ENCODE measurements at regions not wholly inside any gene's neighbourhood (a gene's known extent, or its start where the extent isn't known, plus 50 kb on each side); places are given as distances from the start of the nearest gene placed in this dataset.

GRCh38 chr20:41714030-41714429 lies 95.9 kb upstream of the CHD6 start:
- TF ChIP-seq FOSL1 (IDR thresholded peaks at IDR 0.05; ENCODE audit: low read depth) (no peak), ZBTB33 (IDR thresholded peaks at IDR 0.05; ENCODE audit: extremely low read depth, insufficient replicate concordance, low read length) (no peak), EZH2phosphoT487 (IDR thresholded peaks at IDR 0.05; ENCODE audit: borderline replicate concordance) (no peak), SRF (IDR thresholded peaks at IDR 0.05; ENCODE audit: low read depth) (no peak), POLR2A (IDR thresholded peaks at IDR 0.05; ENCODE audit: borderline replicate concordance, extremely low read depth, insufficient read depth, insufficient read length) (no peak), CEBPB (IDR thresholded peaks at IDR 0.05; ENCODE audit: low read depth) (no peak), SIN3A (IDR thresholded peaks at IDR 0.05; ENCODE audit: low read depth) (no peak), EZH2 (IDR thresholded peaks at IDR 0.05) (no peak), RAD21 (IDR thresholded peaks at IDR 0.05; ENCODE audit: low read depth) (no peak), MAX (IDR thresholded peaks at IDR 0.05) (no peak), POLR2AphosphoS5 (IDR thresholded peaks at IDR 0.05; ENCODE audit: low read depth, low read length) (no peak), CBX3 (IDR thresholded peaks at IDR 0.05; ENCODE audit: low read depth) (no peak), YY1 (IDR thresholded peaks at IDR 0.05; ENCODE audit: extremely low read depth, insufficient replicate concordance, low read depth, low read length) (no peak), REST (IDR thresholded peaks at IDR 0.05; ENCODE audit: low read depth) (no peak), SP1 (IDR thresholded peaks at IDR 0.05; ENCODE audit: low read depth) (no peak), ZFX (IDR thresholded peaks at IDR 0.05) (no peak), ZNF274 (IDR thresholded peaks at IDR 0.05; ENCODE audit: low read depth, low read length) (no peak), JUND (IDR thresholded peaks at IDR 0.05) (no peak), ELF1 (IDR thresholded peaks at IDR 0.05; ENCODE audit: borderline replicate concordance, low read depth) (no peak), TCF7L2 (IDR thresholded peaks at IDR 0.05; ENCODE audit: borderline replicate concordance, extremely low read depth, insufficient read depth, insufficient read length) (no peak)
- Histone ChIP-seq H3K27me3 (ENCODE audit: insufficient read depth, low read length) (no peaks in the 10 kb centered on the region), H2AFZ (ENCODE audit: low read depth, low read length, poor library complexity, severe bottlenecking) (no peak overlapping the region), H3K9ac (ENCODE audit: low read length) (no peak overlapping the region), H3K79me2 (ENCODE audit: insufficient read depth, low read length) (no peaks in the 10 kb centered on the region), H4K20me1 (ENCODE audit: insufficient read depth) (no peaks in the 10 kb centered on the region), H3K9me3 (ENCODE audit: control insufficient read depth in 1 of 2, insufficient read depth in 1 of 2, low read depth in 1 of 2, low read length in 2 of 2) (no peaks in the 10 kb centered on the region), H3K9me2 (ENCODE audit: insufficient read depth) (no peaks in the 10 kb centered on the region), H3K4me2 (ENCODE audit: low read length) (no peak overlapping the region), H3K4me1 (ENCODE audit: control insufficient read depth in 1 of 2, insufficient read depth in 2 of 2, low read length in 2 of 2) (no peaks in the 10 kb centered on the region), H3K27ac (ENCODE audit: low read depth, low read length) (no peak overlapping the region), H3K36me3 (ENCODE audit: control insufficient read depth in 1 of 2, insufficient read depth in 2 of 2, low read length in 2 of 2) (no peaks in the 10 kb centered on the region), H3K4me3 (replicated peaks in 1 of 2; ENCODE audit: low read depth in 1 of 2, low read length in 2 of 2) (no peak overlapping the region)
- DNase-seq (ENCODE audit: low read depth, low spot score), result no peak
- no TSS peak for BruUV-seq (replicated peaks)
- RAD21 ChIA-PET (ENCODE audit: low non-redundant PET in 1 of 2, low total read pairs in 2 of 2, uncharacterized antibody in 2 of 2, unreplicated experiment in 2 of 2), result no interaction called here
- no peak for ATAC-seq
- CTCF ChIA-PET, result interaction anchor here (0.6 kb wide), 2 partner anchors 20 to 543 kb away, joined by 3 to 4 read pairs; no protein-coding TSS in a partner anchor
- POLR2A ChIA-PET, result no interaction called here
- intact Hi-C loops (cut with micrococcal nuclease), result no loop called here
